ENCODE measurements at regions not wholly inside any gene's neighbourhood (a gene's known extent, or its start where the extent isn't known, plus 50 kb on each side); places are given as distances from the start of the nearest gene placed in this dataset.
"Not testable (repeated sequence)": the region's sequence is repeated elsewhere in the genome, so short reads cannot be mapped to it uniquely, and the experiment has no call there.

DNA sequence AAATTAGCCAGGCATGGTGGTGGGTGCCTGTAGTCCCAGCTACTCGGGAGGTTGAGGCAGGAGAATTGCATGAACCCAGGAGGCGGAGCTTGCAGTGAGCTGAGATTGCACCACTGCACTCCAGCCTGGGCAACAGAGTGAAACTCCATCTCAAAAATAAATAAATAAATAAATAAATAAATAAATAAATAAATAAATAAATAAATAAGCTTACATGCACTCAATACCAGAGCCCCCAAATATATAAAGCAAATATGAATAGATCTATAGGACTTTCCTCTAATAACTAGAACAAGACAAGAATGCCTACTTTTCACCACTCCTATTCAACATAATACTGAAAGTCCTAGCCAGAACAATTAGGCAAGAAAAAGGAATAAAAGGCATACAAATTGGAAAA lies 147.5 kb upstream of the SOX6 start:
- not testable (repeated sequence) for TF ChIP-seq CHD4 (IDR thresholded peaks at IDR 0.05; ENCODE audit: borderline replicate concordance); RFX5 (IDR thresholded peaks at IDR 0.05); FOSL2 (IDR thresholded peaks at IDR 0.05); FOSL2 (CRISPR knock-in tag; IDR thresholded peaks at IDR 0.05); CBX8 (IDR thresholded peaks at IDR 0.05); CEBPB (IDR thresholded peaks at IDR 0.05); ZSCAN20 (CRISPR knock-in tag; IDR thresholded peaks at IDR 0.05); JUN (IDR thresholded peaks at IDR 0.05); EP300 (IDR thresholded peaks at IDR 0.05); KDM1A (IDR thresholded peaks at IDR 0.05; ENCODE audit: low read depth)
- TF ChIP-seq, protein P1, sequence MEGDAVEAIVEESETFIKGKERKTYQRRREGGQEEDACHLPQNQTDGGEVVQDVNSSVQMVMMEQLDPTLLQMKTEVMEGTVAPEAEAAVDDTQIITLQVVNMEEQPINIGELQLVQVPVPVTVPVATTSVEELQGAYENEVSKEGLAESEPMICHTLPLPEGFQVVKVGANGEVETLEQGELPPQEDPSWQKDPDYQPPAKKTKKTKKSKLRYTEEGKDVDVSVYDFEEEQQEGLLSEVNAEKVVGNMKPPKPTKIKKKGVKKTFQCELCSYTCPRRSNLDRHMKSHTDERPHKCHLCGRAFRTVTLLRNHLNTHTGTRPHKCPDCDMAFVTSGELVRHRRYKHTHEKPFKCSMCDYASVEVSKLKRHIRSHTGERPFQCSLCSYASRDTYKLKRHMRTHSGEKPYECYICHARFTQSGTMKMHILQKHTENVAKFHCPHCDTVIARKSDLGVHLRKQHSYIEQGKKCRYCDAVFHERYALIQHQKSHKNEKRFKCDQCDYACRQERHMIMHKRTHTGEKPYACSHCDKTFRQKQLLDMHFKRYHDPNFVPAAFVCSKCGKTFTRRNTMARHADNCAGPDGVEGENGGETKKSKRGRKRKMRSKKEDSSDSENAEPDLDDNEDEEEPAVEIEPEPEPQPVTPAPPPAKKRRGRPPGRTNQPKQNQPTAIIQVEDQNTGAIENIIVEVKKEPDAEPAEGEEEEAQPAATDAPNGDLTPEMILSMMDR (IDR thresholded peaks at IDR 0.05), result not testable (repeated sequence)
- TF ChIP-seq, protein P2, sequence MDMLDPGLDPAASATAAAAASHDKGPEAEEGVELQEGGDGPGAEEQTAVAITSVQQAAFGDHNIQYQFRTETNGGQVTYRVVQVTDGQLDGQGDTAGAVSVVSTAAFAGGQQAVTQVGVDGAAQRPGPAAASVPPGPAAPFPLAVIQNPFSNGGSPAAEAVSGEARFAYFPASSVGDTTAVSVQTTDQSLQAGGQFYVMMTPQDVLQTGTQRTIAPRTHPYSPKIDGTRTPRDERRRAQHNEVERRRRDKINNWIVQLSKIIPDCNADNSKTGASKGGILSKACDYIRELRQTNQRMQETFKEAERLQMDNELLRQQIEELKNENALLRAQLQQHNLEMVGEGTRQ (IDR thresholded peaks at IDR 0.05), result not testable (repeated sequence)
- TF ChIP-seq, protein P3, sequence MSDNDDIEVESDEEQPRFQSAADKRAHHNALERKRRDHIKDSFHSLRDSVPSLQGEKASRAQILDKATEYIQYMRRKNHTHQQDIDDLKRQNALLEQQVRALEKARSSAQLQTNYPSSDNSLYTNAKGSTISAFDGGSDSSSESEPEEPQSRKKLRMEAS (IDR thresholded peaks at IDR 0.05), result not testable (repeated sequence)
- TF ChIP-seq, protein P4, sequence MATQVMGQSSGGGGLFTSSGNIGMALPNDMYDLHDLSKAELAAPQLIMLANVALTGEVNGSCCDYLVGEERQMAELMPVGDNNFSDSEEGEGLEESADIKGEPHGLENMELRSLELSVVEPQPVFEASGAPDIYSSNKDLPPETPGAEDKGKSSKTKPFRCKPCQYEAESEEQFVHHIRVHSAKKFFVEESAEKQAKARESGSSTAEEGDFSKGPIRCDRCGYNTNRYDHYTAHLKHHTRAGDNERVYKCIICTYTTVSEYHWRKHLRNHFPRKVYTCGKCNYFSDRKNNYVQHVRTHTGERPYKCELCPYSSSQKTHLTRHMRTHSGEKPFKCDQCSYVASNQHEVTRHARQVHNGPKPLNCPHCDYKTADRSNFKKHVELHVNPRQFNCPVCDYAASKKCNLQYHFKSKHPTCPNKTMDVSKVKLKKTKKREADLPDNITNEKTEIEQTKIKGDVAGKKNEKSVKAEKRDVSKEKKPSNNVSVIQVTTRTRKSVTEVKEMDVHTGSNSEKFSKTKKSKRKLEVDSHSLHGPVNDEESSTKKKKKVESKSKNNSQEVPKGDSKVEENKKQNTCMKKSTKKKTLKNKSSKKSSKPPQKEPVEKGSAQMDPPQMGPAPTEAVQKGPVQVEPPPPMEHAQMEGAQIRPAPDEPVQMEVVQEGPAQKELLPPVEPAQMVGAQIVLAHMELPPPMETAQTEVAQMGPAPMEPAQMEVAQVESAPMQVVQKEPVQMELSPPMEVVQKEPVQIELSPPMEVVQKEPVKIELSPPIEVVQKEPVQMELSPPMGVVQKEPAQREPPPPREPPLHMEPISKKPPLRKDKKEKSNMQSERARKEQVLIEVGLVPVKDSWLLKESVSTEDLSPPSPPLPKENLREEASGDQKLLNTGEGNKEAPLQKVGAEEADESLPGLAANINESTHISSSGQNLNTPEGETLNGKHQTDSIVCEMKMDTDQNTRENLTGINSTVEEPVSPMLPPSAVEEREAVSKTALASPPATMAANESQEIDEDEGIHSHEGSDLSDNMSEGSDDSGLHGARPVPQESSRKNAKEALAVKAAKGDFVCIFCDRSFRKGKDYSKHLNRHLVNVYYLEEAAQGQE (IDR thresholded peaks at IDR 0.05), result not testable (repeated sequence)

Measured in A549 (cell line).